ENCODE measurements at regions not wholly inside any gene's neighbourhood (a gene's known extent, or its start where the extent isn't known, plus 50 kb on each side); places are given as distances from the start of the nearest gene placed in this dataset.

DNA sequence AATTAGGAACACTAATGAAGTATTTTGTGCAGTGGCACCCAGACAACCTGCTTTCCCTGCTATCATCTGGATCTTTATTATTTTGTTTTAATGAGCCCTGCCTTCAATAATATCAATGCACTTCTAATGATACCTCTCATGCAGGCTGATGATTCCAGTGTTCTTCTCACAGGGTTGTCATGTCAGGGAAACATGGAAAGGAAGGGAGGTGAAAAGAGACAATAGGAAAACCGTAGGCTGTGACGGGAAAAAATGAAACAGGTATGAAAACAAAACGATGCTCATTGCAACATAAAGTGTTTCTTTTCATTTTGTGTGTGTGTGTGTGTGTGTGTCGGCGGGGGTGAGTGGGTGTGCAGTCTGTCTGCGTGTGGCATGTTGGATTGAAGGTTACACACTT, 102.6 kb upstream of the CTBP2 start:
- no peaks in the 10 kb centered on the region for H3K4me1 ChIP-seq (ENCODE audit: control insufficient read depth, extremely low read depth, insufficient read depth, low read length)
- DNase-seq (ENCODE audit: low read depth, low spot score) (no peak), FAIRE-seq (no peak)
- dilution Hi-C loops (cut with MboI; ENCODE audit: extremely low pct_ligation_motif_present, low sequenced_read_pairs) (no loop called here), intact Hi-C loops (cut with micrococcal nuclease) (no loop called here)
- H3K79me2 ChIP-seq (ENCODE audit: control insufficient read depth, insufficient read depth, low read length): no peaks in the 10 kb centered on the region
- TF ChIP-seq GATA2 (IDR thresholded peaks at IDR 0.05; ENCODE audit: insufficient read depth, insufficient read length, low read depth, low read length): no peak
- TF ChIP-seq CTCF (IDR thresholded peaks at IDR 0.05; ENCODE audit: extremely low read depth in 1 of 2, insufficient read depth in 1 of 2, low read depth in 1 of 2, low read length in 2 of 2): no peak
- no peak for TF ChIP-seq JUN (IDR thresholded peaks at IDR 0.05; ENCODE audit: borderline replicate concordance, insufficient read depth, insufficient read length, low read depth)
- no peak for TF ChIP-seq POLR2A (IDR thresholded peaks at IDR 0.05; ENCODE audit: low read depth, low read length)
- TF ChIP-seq POLR2AphosphoS5 (IDR thresholded peaks at IDR 0.05; ENCODE audit: insufficient read depth, low read depth, low read length): no peak
- TF ChIP-seq EZH2 (IDR thresholded peaks at IDR 0.05; ENCODE audit: borderline replicate concordance, low read depth, low read length, severe bottlenecking): no peak
- no peak for TF ChIP-seq MYC (IDR thresholded peaks at IDR 0.05; ENCODE audit: low read depth, low read length)
- TF ChIP-seq, protein P1, sequence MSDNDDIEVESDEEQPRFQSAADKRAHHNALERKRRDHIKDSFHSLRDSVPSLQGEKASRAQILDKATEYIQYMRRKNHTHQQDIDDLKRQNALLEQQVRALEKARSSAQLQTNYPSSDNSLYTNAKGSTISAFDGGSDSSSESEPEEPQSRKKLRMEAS (IDR thresholded peaks at IDR 0.05; ENCODE audit: insufficient read depth, insufficient read length): no peak
- TF ChIP-seq FOS (IDR thresholded peaks at IDR 0.05; ENCODE audit: borderline replicate concordance, insufficient read depth, low read length): no peak
- H3K9me1 ChIP-seq (replicated peaks; ENCODE audit: control insufficient read depth, extremely low read depth, insufficient read depth, low read length): no peaks in the 10 kb centered on the region
- H3K4me3 ChIP-seq (replicated peaks in 1 of 3; ENCODE audit: insufficient read depth in 1 of 3, low read depth in 1 of 3, low read length in 3 of 3): no peak overlapping the region
- H3K27ac ChIP-seq (ENCODE audit: insufficient read depth, low read depth, low read length): no peak overlapping the region
- CTCF ChIA-PET: no interaction called here
- POLR2A ChIA-PET: no interaction called here
- H3K9ac ChIP-seq (replicated peaks; ENCODE audit: extremely low read depth, insufficient read depth, low read length): no peak overlapping the region
- H3K4me2 ChIP-seq (ENCODE audit: insufficient read depth, low read length): no peak overlapping the region
- H3K27me3 ChIP-seq (ENCODE audit: control insufficient read depth in 2 of 2, insufficient read depth in 2 of 2, low read length in 2 of 2): no peaks in the 10 kb centered on the region
- no peaks in the 10 kb centered on the region for H3K36me3 ChIP-seq (ENCODE audit: control insufficient read depth in 2 of 2, extremely low read depth in 1 of 2, insufficient read depth in 2 of 2, low read length in 2 of 2)
- no peaks in the 10 kb centered on the region for H3K9me3 ChIP-seq (replicated peaks; ENCODE audit: control insufficient read depth, insufficient read depth, low read length)
- H2AFZ ChIP-seq (ENCODE audit: low read depth, low read length): no peak overlapping the region
- H4K20me1 ChIP-seq (replicated peaks; ENCODE audit: control insufficient read depth, extremely low read depth, insufficient read depth, low read length): no peaks in the 10 kb centered on the region
- BruUV-seq (replicated peaks): no TSS peak
